SKM-1 treated with dmso at 0.1 percent for 144 hours (cell line): ENCODE measurements at regions not wholly inside any gene's neighbourhood (a gene's known extent, or its start where the extent isn't known, plus 50 kb on each side); places are given as distances from the start of the nearest gene placed in this dataset.

Source experiments
- DNase-seq: peaks from one replicate; lab custom pipeline; 2025; ENCODE audit not compliant: unreplicated experiment; lab: John Stamatoyannopoulos, UW

GRCh38 chr7:68491523-68492358, 1106.5 kb upstream of the AUTS2 start:
- no peak for DNase-seq

DNA sequence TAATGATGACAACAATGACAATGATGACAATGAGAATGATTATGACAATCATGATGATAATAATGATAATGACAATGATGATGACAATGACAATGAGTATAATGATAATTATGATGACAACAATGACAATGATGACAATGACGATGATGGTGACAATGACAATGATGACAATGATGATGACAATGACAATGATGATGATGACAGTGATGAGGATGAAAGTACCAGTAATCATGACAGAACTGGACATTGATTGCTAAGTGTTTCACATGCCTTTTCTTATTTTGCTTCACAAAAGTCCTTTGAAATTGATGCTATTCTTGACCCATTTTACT, 1106.0 kb upstream of the AUTS2 start:
- no peak for DNase-seq

DNA sequence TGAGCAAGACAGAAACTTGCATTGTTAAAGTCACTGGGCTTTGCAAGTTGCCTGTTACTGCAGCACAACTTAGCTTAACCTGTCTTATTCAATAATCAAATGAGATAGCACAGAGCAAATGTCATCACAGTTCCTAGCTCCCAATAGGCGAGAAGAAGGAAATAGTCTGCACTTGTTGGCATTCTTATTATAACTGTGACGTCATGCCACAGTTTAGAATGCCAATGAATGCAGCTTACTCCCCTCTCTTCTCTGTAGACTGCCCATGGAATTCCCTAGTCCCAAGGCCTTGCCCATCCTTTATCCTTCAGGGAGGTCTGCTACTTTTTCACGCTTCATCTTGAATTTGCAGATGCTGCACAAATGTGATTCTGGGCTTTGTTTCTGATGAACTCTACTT, 1094.9 kb upstream of the AUTS2 start:
- no peak for DNase-seq

DNA sequence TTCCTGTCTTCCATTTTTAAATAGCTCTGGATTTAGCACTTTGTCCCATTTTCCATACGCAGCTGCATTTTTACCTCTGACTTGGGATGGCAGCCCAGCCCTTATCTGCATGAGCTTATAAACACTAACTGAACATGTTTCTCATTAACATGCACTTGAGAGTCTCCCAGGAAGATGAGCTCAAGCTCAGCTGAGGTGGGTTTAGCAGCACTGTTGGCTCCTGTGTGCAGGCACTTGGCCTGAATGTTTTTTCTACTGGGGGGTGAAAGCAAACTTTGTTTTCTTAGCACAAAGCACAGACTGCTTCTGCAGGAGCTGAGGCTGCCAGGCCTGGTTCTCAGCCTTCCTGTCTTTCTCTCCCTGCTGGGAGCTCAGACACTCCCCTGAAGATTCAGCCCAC, 1093.6 kb upstream of the AUTS2 start:
- no peak for DNase-seq

GRCh38 chr7:68505721-68506120, 1092.6 kb upstream of the AUTS2 start:
- no peak for DNase-seq

DNA sequence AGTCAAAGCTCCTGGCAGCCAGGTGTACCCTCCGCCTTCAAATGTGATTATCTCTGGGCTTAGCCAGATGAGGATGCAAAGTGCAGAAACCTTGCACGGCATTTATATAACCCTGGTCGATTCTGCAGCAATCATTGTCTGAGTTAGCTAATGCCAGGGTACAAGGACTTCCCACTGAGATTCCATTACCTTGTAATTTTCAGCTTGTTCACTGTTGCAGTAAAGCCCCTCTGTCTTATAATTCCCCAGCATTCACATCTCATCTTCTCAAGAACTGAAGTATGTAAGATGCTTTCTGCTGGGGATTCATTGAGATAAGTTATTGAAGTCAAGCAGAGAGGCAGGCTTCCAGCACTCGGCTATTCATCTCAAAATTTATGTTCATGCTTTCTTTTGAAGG, 1090.6 kb upstream of the AUTS2 start:
- DNase-seq = no peak

- no peak for DNase-seq
These were observed 1089.2 kb upstream of the AUTS2 start for GRCh38 chr7:68509054-68509453.

GRCh38 chr7:68509603-68510002, 1088.7 kb upstream of the AUTS2 start:
- no peak for DNase-seq

GRCh38 chr7:68511281-68511680, 1087.0 kb upstream of the AUTS2 start:
- DNase-seq = no peak

DNA sequence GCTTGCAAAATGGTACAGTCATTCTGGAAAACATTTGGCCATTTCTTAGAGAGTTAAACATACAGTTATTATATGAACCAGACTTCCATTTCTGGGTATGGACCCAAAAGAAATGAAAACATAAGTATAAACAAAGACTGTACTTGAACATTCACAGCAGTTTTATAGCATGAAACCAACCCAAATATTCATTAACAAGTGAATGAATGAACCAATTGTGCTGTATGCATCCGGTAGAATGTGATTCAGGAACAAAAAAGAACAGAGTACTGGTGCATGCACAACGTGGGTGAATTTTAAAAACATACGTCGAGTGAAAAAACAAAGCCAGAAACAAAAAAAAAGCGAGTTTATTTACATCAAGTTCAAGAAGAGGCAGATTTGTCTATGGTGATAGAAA, 1085.8 kb upstream of the AUTS2 start:
- no peak for DNase-seq

- DNase-seq = no peak
These were observed 1080.2 kb upstream of the AUTS2 start for GRCh38 chr7:68518060-68518459.

DNA sequence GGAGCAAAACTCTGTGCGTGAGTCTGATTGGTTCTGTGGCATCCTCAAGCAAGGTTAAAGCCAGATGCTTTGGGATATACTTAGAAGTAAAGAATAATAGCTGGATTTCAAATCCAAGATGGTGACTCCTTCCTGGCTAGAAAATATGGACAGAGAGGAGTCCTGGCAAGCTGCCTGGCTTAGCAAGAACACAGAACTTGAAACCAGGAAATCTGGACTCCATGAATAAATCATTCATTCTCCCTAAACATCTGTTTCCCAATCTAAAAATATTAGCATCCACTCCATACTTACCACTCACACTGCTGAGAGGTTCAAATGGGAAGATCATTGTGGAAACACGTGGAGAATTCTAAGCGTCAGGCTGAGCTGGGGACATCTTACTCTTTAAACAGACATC, 1074.1 kb upstream of the AUTS2 start:
- DNase-seq = no peak

DNA sequence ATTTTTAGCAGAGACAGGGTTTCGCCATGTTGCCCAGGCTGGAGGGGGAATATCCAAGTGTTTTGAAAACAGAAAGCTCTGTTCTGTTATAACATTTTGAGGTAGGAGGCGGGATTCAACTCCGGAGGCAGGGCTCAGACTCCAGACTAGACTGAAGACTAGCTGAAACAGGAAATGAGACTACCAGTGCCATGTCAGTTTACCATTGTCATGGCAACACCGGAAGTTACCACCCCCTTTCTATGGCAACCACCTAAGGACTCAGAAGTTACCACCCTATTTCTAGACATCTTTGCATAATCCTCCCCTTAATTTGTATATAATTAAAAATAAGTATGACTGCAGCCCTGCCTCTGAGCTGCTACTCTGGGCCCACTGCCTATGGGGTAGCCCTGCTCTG, 1069.1 kb upstream of the AUTS2 start:
- DNase-seq = no peak

DNA sequence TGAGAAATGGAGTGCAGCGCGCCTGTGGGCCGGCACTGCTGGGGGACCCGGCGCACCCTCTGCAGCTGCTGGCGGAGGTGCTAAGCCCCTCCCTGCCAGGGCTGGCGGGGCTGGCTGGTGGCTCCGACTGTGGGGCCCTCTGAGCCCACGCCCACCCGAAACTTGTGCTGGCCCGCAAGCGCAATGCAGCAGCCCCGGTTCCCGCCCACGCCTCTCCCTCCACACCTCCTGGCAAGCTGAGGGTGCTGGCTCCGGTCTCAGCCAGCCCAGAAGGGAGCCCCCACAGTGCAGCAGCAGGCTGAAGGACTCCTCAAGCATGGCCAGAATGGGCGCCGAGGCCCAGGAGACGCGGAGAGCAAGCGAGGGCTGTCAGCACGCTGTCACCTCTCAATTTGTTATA, 1063.0 kb upstream of the AUTS2 start:
- DNase-seq = no peak

DNA sequence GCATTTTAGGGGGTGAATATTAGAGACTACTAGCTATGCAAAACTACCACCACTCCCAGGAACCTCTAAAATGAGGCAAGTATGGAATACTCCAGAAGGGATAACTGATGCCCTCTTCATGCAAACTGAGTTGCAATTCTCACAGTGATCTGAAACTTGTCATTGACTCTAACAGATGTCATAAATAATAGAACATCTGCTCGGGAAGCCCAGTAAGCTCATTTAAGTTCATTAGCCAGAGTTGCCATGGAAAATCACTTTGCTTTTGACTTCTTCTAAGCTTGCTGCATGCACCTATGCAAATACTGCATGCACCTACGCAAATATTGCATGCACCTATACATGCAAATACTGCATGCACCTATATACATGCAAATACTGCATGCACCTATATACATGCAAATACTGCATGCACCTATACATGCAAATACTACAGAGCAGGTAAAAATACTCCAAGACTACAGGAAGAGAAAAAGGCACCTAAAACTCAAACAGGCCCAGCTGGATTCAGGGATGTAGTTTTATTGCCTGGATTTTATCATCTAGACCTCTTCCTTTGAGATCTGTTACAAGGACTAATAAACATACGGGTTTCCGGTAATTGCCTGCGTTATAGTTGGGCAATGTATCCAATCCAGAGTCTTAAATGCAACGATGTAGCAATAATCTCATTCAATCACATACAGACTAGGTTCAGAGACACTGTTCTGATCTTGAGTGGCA, 1061.1 kb upstream of the AUTS2 start:
- no peak for DNase-seq

DNA sequence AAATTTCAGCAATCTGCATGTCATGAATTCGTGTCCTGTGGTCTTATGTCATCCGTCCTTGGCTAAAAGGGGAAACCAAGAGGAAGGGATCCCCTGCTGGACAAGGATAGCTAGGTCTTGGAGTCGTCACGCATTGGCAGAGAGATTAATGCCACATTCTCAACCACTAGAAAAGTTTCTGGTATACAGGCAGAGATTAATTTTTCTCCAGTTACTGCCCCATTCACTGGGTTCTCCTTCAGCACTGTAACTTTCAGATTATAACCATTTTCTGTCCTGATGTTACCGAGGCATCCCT, 1060.6 kb upstream of the AUTS2 start:
- no peak for DNase-seq

- no peak for DNase-seq
These were observed 1055.4 kb upstream of the AUTS2 start for GRCh38 chr7:68542831-68543230.

- DNase-seq = no peak
These were observed 1053.4 kb upstream of the AUTS2 start for GRCh38 chr7:68544851-68545250.

DNA sequence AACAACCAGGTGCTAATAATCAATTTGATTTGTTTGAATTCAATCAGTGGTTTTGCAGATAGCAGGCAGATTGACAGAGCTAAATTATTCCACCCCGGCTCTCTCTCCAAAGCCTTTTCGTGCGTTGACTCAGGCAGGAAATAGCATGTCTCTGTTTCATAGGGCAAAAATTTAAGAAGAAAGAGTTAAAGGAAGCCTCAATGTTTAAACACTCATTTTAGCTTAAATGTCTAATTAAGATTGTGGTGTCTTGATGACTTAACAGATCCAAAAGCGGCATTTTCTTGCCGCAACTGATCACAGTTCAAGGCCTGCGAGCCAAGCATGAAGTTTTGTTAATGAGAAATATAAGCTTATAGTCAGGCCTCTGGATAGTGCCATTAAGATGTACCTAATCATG, 1051.1 kb upstream of the AUTS2 start:
- DNase-seq = no peak

- DNase-seq = no peak
These were observed 1050.5 kb upstream of the AUTS2 start for GRCh38 chr7:68547799-68548198.

- DNase-seq = no peak
These were observed 1048.2 kb upstream of the AUTS2 start for GRCh38 chr7:68550027-68550426.

- DNase-seq = no peak
These were observed 1047.6 kb upstream of the AUTS2 start for GRCh38 chr7:68550635-68551034.

DNA sequence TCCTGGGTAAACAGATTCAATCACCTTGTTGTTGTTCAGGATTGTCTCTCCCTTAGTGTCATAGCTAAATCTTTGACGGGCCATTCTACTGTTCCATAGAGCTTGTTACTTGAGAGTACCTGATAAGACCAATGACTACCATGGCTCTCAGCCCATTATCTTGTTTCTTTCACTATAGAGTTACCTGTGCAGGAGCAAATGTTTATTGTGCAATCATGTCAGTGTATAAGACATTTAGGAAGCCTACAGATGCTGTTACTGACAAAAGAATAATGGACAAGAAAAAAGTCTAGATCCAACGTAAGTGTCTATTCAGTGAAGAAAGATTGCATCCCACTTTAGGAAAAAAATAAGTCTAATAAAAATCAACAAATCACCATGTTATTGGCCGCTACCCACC, 1041.7 kb upstream of the AUTS2 start:
- DNase-seq = no peak
